ENCODE measurements at regions not wholly inside any gene's neighbourhood (a gene's known extent, or its start where the extent isn't known, plus 50 kb on each side); places are given as distances from the start of the nearest gene placed in this dataset.

DNA sequence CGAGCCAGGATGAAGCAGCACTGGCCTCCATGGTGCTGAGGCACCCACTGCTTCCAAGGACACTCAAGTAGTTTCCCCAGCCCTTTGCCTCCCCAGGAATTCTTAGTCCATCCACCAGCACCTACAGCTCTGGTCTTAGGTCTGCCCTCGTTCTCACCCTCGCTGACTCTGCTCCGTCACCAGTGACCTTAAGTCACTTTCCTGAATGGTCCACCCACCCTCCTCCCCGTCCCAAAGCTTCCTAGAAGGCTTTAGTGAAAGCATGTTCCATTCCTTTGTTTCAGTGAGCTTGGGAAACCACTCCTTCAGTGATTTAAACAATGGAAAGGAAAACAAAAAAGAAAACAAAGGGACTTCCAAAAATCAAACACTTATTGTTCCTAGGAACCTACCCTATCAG is 54.6 kb upstream of the MAP3K1 start:
- Histone ChIP-seq H3K27me3 (ENCODE audit: insufficient read depth, poor library complexity, severe bottlenecking) (no peaks in the 10 kb centered on the region), H3K4me3 (replicated peaks; ENCODE audit: insufficient read depth, low read length) (no peak overlapping the region), H3K27ac (replicated peaks) (no peak overlapping the region; the same call in 1 of the 2 replicates)
- DNase-seq (ENCODE audit: low read depth in 1 of 2, low spot score in 1 of 2): no peak
- TF ChIP-seq, protein P1, sequence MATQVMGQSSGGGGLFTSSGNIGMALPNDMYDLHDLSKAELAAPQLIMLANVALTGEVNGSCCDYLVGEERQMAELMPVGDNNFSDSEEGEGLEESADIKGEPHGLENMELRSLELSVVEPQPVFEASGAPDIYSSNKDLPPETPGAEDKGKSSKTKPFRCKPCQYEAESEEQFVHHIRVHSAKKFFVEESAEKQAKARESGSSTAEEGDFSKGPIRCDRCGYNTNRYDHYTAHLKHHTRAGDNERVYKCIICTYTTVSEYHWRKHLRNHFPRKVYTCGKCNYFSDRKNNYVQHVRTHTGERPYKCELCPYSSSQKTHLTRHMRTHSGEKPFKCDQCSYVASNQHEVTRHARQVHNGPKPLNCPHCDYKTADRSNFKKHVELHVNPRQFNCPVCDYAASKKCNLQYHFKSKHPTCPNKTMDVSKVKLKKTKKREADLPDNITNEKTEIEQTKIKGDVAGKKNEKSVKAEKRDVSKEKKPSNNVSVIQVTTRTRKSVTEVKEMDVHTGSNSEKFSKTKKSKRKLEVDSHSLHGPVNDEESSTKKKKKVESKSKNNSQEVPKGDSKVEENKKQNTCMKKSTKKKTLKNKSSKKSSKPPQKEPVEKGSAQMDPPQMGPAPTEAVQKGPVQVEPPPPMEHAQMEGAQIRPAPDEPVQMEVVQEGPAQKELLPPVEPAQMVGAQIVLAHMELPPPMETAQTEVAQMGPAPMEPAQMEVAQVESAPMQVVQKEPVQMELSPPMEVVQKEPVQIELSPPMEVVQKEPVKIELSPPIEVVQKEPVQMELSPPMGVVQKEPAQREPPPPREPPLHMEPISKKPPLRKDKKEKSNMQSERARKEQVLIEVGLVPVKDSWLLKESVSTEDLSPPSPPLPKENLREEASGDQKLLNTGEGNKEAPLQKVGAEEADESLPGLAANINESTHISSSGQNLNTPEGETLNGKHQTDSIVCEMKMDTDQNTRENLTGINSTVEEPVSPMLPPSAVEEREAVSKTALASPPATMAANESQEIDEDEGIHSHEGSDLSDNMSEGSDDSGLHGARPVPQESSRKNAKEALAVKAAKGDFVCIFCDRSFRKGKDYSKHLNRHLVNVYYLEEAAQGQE (IDR thresholded peaks at IDR 0.05; ENCODE audit: insufficient replicate concordance, low read depth): no peak
- no peak for TF ChIP-seq SPI1 (IDR thresholded peaks at IDR 0.05; ENCODE audit: borderline replicate concordance, low read depth)
- TF ChIP-seq, protein P2, sequence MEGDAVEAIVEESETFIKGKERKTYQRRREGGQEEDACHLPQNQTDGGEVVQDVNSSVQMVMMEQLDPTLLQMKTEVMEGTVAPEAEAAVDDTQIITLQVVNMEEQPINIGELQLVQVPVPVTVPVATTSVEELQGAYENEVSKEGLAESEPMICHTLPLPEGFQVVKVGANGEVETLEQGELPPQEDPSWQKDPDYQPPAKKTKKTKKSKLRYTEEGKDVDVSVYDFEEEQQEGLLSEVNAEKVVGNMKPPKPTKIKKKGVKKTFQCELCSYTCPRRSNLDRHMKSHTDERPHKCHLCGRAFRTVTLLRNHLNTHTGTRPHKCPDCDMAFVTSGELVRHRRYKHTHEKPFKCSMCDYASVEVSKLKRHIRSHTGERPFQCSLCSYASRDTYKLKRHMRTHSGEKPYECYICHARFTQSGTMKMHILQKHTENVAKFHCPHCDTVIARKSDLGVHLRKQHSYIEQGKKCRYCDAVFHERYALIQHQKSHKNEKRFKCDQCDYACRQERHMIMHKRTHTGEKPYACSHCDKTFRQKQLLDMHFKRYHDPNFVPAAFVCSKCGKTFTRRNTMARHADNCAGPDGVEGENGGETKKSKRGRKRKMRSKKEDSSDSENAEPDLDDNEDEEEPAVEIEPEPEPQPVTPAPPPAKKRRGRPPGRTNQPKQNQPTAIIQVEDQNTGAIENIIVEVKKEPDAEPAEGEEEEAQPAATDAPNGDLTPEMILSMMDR (IDR thresholded peaks at IDR 0.05; ENCODE audit: insufficient read depth, low read length): no peak
- no peak for TF ChIP-seq POLR2AphosphoS5 (IDR thresholded peaks at IDR 0.05; ENCODE audit: low read depth)
- no peak for TF ChIP-seq GABPA (IDR thresholded peaks at IDR 0.05; ENCODE audit: low read depth)

DNA sequence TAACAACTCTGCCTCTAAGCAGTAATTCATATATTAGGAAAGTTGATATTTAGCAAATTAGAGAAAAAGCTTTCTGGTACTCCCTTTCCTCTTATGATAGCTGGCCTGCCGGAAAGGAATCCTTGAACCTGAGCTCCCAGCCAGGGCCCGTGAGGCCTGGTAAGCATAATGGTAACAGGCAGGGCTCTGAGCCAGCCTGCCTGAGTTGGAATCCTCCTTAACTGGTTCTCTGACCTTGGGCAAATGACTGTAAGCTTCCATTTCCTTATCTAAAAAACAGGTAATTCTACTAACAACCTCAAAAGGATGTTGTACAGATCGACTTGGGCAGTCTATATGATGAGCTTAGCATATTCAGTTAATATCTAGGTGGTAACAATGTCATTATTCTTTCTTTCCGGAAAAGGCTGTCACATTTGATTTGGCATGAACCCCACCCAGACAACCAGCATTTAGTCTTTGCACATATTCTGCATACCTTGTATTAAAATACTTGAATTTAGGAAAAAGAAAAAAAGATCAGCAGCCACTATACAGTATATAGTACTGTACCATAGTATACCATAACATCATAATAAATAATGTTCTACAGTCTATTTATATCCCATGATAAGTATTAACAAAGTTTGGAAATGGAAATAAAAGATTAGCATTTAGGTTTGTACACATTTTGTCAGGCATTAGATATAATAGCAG is 55.7 kb upstream of the MAP3K1 start:
- Histone ChIP-seq H3K27ac (replicated peaks) (no peak overlapping the region), H3K4me3 (replicated peaks; ENCODE audit: insufficient read depth, low read length) (no peak overlapping the region), H3K27me3 (ENCODE audit: insufficient read depth, poor library complexity, severe bottlenecking) (no peaks in the 10 kb centered on the region)
- TF ChIP-seq, protein P2 (IDR thresholded peaks at IDR 0.05; ENCODE audit: insufficient read depth, low read length): no peak
- TF ChIP-seq, protein P1 (IDR thresholded peaks at IDR 0.05; ENCODE audit: insufficient replicate concordance, low read depth): no peak
- TF ChIP-seq SPI1 (IDR thresholded peaks at IDR 0.05; ENCODE audit: borderline replicate concordance, low read depth): no peak
- no peak for TF ChIP-seq POLR2AphosphoS5 (IDR thresholded peaks at IDR 0.05; ENCODE audit: low read depth)
- no peak for TF ChIP-seq GABPA (IDR thresholded peaks at IDR 0.05; ENCODE audit: low read depth)
- DNase-seq (ENCODE audit: low read depth in 1 of 2, low spot score in 1 of 2): no peak

DNA sequence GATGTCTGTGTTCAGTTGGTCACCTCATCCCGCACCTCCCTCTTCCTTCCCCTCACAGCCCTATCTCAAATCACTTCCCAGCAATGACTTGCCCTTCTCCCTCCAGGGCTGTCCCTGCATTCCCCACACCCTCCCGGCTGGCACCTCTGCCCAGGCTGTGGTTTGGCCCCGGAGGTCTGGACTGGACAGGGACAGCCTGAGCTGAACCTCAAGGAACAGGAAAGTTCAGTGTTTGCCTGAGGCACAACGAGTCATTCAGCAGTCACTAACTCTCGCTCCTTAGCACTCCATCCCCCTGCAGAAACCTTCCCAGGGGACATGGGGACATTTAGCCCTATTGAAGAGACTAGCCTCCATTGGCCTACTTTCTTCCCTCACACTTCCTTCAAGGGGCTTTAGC is 58.3 kb upstream of the MAP3K1 start:
- DNase-seq (ENCODE audit: low read depth in 1 of 2, low spot score in 1 of 2): no peak
- Histone ChIP-seq H3K27me3 (ENCODE audit: insufficient read depth, poor library complexity, severe bottlenecking) (no peaks in the 10 kb centered on the region), H3K27ac (replicated peaks) (no peak overlapping the region), H3K4me3 (replicated peaks; ENCODE audit: insufficient read depth, low read length) (no peak overlapping the region)
- TF ChIP-seq POLR2AphosphoS5 (IDR thresholded peaks at IDR 0.05; ENCODE audit: low read depth) (no peak), SPI1 (IDR thresholded peaks at IDR 0.05; ENCODE audit: borderline replicate concordance, low read depth) (no peak), GABPA (IDR thresholded peaks at IDR 0.05; ENCODE audit: low read depth) (no peak)
- TF ChIP-seq, protein P2 (IDR thresholded peaks at IDR 0.05; ENCODE audit: insufficient read depth, low read length): no peak
- TF ChIP-seq, protein P1 (IDR thresholded peaks at IDR 0.05; ENCODE audit: insufficient replicate concordance, low read depth): no peak

Data from HL-60 (cell line).